ENCODE measurements at regions not wholly inside any gene's neighbourhood (a gene's known extent, or its start where the extent isn't known, plus 50 kb on each side); places are given as distances from the start of the nearest gene placed in this dataset.

- TF ChIP-seq CTCF (IDR thresholded peaks at IDR 0.05; ENCODE audit: borderline replicate concordance, extremely low read depth, low read length, poor library complexity, severe bottlenecking) = no peak
- TF ChIP-seq EZH2 (IDR thresholded peaks at IDR 0.05; ENCODE audit: borderline replicate concordance, low read depth, low read length, severe bottlenecking) = no peak
Observed at GRCh38 chr14:43956741-43957140, 550.3 kb downstream of the FSCB start.

Data from DND-41 (cell line).